Ovary (tissue), 7 donors: ENCODE measurements at regions not wholly inside any gene's neighbourhood (a gene's known extent, or its start where the extent isn't known, plus 50 kb on each side); places are given as distances from the start of the nearest gene placed in this dataset.

Experiments used
- DNase-seq, 5 donors: peaks; one replicate each; pipeline ENCODE4 v3.0.0-alpha.2; 2019 to 2020
- H3K27ac ChIP-seq, 2 donors: fragments of 200-600 bp; one replicate each; pipeline versions ENCODE4 v1.5.1 to v1.8.0; 2019 to 2022
- H3K27me3 ChIP-seq: fragments of 200-600 bp; one replicate; pipeline ENCODE4 v1.8.0; 2022
- H3K36me3 ChIP-seq: fragments of 200-600 bp; sonication (generic); one replicate; pipeline ENCODE4 v1.5.1; 2019
- H3K4me1 ChIP-seq: one replicate; pipeline ENCODE4 v1.8.1; 2013; ENCODE audit warnings: mild to moderate bottlenecking, moderate library complexity; ENCODE audit not compliant: insufficient read depth
- H3K4me3 ChIP-seq: fragments of 200-600 bp; sonication (generic); one replicate; pipeline ENCODE4 v1.5.1; 2017
- H3K9me3 ChIP-seq, 2 donors: fragments of 200-600 bp in 1 of 2; sonication (generic) in 1 of 2; one replicate each; pipeline versions ENCODE4 v1.5.1 to v1.8.1; 2013 to 2019; ENCODE audit warnings: mild to moderate bottlenecking in 1 of 2, moderate library complexity in 1 of 2
- EP300 ChIP-seq: sonication (generic); formaldehyde crosslinking; IDR thresholded peaks from one replicate; pipeline ENCODE4 v1.6.1; 2017; ENCODE audit warnings: antibody characterized with exemption
- POLR2A ChIP-seq: fragments of 450-650 bp; IDR thresholded peaks from one replicate; pipeline ENCODE4 v1.6.1; 2017; ENCODE audit warnings: antibody characterized with exemption, mild to moderate bottlenecking, moderate library complexity
- WGBS, 3 donors: extraction: QIAGEN DNeasy Blood & Tissue Kit in 1 of 3; methylation state at CpG; one replicate each; pipeline versions ENCODE4 v1.1.5 to v1.1.7; 2013 to 2017; 5-methylcytosine and 5-hydroxymethylcytosine counted together
- intact Hi-C, 4 donors: fragments of 100-400 bp; cut with DNase I; formaldehyde crosslinking; loops; one replicate each; pipeline versions ENCODE4 v1.11.0 to v1.15.1; 2022 to 2023
- TF ChIP-seq, protein P1 (sequence below), 3 donors: fragments of 450-650 bp in 2 of 3; fragments of 200-600 bp in 1 of 3; IDR thresholded peaks; one replicate each; pipeline versions ENCODE4 v1.5.1 to v1.8.0; 2016 to 2022; ENCODE audit warnings: antibody characterized with exemption in 3 of 3, mild to moderate bottlenecking in 1 of 3
- donor health status: DM: no; HTN: no; CAD: no; lungs with moderate emphysema.
- donor health status: DM: no; HTN: no; CAD: no.
- donor health status: Bipolar disorder and iron deficiency.
- donor health status: DM: no; HTN: no; CAD: no.
- donor health status: DM: yes; HTN: yes; CAD: no.

GRCh38 chr2:126994340-126994777 lies 95.7 kb downstream of the TEX51 start:
- DNase-seq = no peak
- TF ChIP-seq POLR2A (no peak), EP300 (no peak)
- TF ChIP-seq, protein P1, sequence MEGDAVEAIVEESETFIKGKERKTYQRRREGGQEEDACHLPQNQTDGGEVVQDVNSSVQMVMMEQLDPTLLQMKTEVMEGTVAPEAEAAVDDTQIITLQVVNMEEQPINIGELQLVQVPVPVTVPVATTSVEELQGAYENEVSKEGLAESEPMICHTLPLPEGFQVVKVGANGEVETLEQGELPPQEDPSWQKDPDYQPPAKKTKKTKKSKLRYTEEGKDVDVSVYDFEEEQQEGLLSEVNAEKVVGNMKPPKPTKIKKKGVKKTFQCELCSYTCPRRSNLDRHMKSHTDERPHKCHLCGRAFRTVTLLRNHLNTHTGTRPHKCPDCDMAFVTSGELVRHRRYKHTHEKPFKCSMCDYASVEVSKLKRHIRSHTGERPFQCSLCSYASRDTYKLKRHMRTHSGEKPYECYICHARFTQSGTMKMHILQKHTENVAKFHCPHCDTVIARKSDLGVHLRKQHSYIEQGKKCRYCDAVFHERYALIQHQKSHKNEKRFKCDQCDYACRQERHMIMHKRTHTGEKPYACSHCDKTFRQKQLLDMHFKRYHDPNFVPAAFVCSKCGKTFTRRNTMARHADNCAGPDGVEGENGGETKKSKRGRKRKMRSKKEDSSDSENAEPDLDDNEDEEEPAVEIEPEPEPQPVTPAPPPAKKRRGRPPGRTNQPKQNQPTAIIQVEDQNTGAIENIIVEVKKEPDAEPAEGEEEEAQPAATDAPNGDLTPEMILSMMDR (IDR thresholded peaks at IDR 0.05) = no peak
- Histone ChIP-seq H3K4me3 (no peak overlapping the region), H3K27me3 (no peaks in the 10 kb centered on the region), H3K27ac (no peak overlapping the region), H3K4me1 (no peaks in the 10 kb centered on the region), H3K9me3 (no peaks in the 10 kb centered on the region), H3K36me3 (no peaks in the 10 kb centered on the region)
- 29 to 53% (median 40%) methylated on average over 2 of the region's 2 CpGs for WGBS, 3 donors
- intact Hi-C loops = no loop called here

DNA sequence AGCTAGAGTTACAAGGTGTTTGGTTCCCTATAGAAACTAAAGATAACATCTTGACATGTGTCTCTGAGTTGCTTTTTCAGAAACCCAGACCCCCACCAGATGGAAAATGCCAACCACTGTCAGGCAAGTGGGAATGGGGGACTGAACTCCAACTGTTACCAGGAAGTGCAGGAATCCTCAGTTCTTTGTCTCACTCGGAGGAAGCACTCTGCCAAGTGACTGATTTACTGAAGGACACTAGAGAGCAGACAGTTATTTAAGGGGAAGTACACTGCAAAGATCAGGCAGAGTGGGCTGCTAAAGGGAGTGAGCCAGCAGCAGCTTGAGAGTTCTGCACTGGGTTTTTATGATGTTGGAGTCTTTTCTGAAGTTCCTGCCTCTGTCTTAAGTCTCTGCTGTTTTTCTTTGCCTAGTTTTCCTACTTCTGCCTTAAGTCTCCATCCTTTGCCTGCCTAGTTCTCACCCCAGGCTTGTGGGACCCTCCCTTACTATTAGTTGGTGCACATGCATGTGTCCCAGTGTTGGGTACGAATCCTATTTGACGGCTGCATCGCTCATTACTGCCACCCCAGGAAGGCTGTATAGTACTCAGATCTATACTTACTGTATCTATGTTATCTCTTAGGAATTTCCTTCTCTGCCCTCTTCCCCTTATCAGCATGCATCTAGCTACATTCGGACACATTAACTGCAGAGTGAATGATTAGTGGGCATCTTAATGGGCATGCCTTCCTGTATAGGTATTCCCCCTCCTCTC lies 97.1 kb downstream of the TEX51 start:
- intact Hi-C loops = no loop called here
- H3K4me3 ChIP-seq = no peak overlapping the region
- no peak overlapping the region for H3K27ac ChIP-seq
- no peaks in the 10 kb centered on the region for H3K36me3 ChIP-seq
- H3K4me1 ChIP-seq = no peaks in the 10 kb centered on the region
- WGBS, 3 donors = 45 to 51% (median 46%) methylated on average over 5 of the region's 5 CpGs
- TF ChIP-seq, protein P1 (IDR thresholded peaks at IDR 0.05) = no peak
- TF ChIP-seq POLR2A = no peak
- TF ChIP-seq EP300 = no peak
- H3K9me3 ChIP-seq = no peaks in the 10 kb centered on the region
- H3K27me3 ChIP-seq = no peaks in the 10 kb centered on the region
- no peak for DNase-seq

- Histone ChIP-seq H3K9me3 (no peaks in the 10 kb centered on the region), H3K4me1 (no peaks in the 10 kb centered on the region), H3K27me3 (no peaks in the 10 kb centered on the region), H3K36me3 (no peaks in the 10 kb centered on the region), H3K27ac (no peak overlapping the region), H3K4me3 (no peak overlapping the region)
- intact Hi-C loops = no loop called here
- no peak for DNase-seq
- TF ChIP-seq, protein P1 (IDR thresholded peaks at IDR 0.05) = no peak
- TF ChIP-seq EP300 (no peak), POLR2A (no peak)
- 80 to 88% (median 80%) methylated on average over 1 of the region's 1 CpG for WGBS, 3 donors
Observed at GRCh38 chr2:126996378-126996699, 97.6 kb downstream of the TEX51 start.
